GM21447 (cell line): ENCODE measurements at regions not wholly inside any gene's neighbourhood (a gene's known extent, or its start where the extent isn't known, plus 50 kb on each side); places are given as distances from the start of the nearest gene placed in this dataset.
A peak's percentile ranks its signal among the peaks of the same experiment; 100 is the strongest.
"Not testable (repeated sequence)": the region's sequence is repeated elsewhere in the genome, so short reads cannot be mapped to it uniquely, and the experiment has no call there.

ENCODE experiments used
- ATAC-seq: cut with Tn5 transposase; IDR thresholded peaks from one replicate; pipeline ENCODE4 v1.9.1; 2021; ENCODE audit not compliant: unreplicated experiment

- ATAC-seq, result no peak
These were observed 110.7 kb upstream of the GZMB start for GRCh38 chr14:24744641-24745040.

- ATAC-seq, result no peak
These were observed 107.9 kb upstream of the GZMB start for GRCh38 chr14:24741871-24742270.

DNA sequence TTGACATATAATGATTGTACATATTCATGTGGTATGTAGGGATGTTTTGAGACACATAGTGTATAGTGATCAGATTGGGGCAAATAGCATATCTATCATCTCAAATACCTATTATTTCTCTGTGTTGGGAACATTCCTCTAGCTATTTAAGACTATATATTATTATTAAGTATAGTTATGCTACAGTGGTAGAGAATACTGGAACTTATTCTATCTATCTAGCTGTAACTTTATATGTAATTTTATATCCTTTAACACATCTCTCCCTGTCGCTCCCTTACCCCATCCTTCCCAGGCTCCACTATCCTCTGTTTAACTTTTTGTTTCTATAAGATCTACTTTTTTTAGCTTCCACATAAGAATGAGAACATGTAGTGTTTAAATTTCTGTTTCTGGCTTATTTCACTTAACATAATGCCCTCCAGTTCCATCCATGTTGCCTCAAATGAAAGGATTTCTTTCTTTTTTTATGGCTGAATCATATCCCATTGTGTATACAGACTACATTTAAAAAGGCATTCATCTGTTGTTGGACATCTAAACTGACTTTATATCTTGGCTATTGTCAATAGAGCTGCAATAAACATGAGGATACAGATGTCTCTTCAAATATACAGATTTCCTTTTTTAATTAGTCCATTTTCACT lies 102.1 kb upstream of the GZMB start:
- ATAC-seq, result no peak

- ATAC-seq, result no peak
These were observed 101.0 kb upstream of the GZMB start for GRCh38 chr14:24734917-24735500.

DNA sequence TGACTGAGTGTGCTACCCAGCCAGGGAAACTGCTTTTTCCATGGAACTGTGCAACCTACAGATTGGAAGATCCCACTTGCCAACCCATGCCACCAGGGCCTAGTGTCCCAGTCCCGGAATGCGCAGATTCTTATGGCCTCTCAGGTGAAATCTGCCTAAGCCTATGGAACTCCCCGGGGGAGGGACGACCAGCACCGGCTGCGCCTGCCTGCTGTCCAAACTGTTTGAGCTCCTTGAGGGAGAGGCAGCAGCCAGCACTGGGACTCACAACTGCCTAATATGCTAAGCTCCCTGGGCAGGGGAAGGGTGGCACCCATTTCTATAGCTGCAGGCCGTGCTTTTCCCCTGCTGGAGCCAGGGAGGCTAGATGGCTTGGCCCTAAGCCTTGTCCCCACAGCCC lies 92.5 kb upstream of the GZMB start:
- no peak for ATAC-seq

GRCh38 chr14:24725311-24725710 lies 91.3 kb upstream of the GZMB start:
- no peak for ATAC-seq

GRCh38 chr14:24721775-24722174 lies 87.8 kb upstream of the GZMB start:
- ATAC-seq, result no peak

GRCh38 chr14:24715239-24715638 lies 81.2 kb upstream of the GZMB start:
- ATAC-seq, result no peak

- ATAC-seq, result peak; percentile 62
These were observed 79.4 kb upstream of the GZMB start for GRCh38 chr14:24713404-24713803.

- peak; percentile 22 for ATAC-seq
These were observed 78.9 kb upstream of the GZMB start for GRCh38 chr14:24712909-24713308.

- ATAC-seq, result no peak
These were observed 78.4 kb upstream of the GZMB start for GRCh38 chr14:24712374-24712773.

GRCh38 chr14:24710403-24711112 lies 76.6 kb upstream of the GZMB start:
- no peak for ATAC-seq

- no peak for ATAC-seq
These were observed 74.7 kb upstream of the GZMB start for GRCh38 chr14:24708684-24709083.

- no peak for ATAC-seq
These were observed 72.4 kb upstream of the GZMB start for GRCh38 chr14:24706351-24706750.

DNA sequence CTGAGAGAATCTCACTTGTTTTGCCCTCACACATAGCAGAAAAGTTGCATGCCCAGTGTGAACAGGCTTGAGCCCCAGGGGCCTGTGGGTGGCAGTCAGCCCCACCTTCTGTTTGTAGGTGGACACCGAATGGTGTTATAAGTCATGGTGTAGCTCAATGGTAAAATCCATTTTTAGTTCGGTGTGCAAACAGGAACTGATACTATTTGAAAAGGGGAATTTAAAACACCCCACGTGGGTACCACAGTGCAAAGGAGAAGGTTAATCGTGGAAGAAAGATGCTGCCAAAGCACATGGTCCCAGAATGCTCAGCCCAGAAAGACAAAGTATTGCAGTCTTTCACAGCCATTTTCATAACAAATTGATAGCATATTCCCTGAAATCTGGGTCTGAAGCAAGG lies 71.8 kb upstream of the GZMB start:
- peak; percentile 84 for ATAC-seq

GRCh38 chr14:24701062-24701461 lies 67.1 kb upstream of the GZMB start:
- ATAC-seq, result no peak

- no peak for ATAC-seq
These were observed 66.5 kb upstream of the GZMB start for GRCh38 chr14:24700511-24700910.

DNA sequence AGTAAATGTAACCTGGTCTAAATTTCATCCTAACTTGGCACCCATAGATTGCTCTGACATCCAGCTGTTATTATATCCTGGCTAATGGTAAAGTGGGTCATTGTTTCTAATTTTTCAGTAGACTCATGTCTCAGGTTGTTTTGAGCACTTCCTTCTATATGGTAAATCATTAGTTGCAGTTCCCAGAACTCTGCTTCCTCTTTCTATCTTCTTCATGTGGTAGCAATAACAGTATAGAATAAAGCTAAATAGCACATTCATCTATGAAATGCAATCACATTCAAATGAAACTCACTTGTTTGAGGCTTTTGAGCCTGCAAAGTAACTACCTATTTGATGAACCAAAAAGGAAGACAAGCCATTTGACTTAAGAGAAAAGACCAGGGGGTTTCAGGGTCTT lies 65.1 kb upstream of the GZMB start:
- ATAC-seq, result peak; percentile 63

DNA sequence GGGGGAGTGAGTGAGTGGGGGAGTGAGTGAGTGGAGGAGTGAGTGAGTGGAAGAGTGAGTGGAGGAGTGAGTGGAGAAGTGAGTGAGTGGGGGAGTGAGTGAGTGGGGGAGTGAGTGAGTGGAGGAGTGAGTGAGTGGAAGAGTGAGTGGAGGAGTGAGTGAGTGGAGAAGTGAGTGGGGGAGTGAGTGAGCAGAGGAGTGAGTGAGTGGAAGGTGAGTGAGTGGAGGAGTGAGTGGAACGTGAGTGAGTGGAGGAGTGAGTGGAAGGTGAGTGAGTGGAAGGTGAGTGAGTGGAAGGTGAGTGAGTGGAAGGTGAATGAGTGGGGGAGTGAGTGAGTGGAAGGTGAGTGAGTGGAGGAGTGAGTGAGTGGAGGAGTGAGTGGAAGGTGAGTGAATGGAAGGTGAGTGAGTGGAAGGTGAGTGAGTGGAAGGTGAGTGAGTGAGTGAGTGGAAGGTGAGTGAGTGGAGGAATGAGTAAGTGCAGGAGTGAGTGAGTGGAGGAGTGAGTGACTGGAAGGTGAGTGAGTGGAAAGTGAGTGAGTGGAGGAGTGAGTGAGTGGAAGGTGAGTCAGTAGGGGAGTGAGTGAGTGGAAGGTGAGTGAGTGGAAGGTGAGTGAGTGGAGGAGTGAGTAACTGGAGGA lies 62.4 kb upstream of the GZMB start:
- ATAC-seq, result not testable (repeated sequence)

DNA sequence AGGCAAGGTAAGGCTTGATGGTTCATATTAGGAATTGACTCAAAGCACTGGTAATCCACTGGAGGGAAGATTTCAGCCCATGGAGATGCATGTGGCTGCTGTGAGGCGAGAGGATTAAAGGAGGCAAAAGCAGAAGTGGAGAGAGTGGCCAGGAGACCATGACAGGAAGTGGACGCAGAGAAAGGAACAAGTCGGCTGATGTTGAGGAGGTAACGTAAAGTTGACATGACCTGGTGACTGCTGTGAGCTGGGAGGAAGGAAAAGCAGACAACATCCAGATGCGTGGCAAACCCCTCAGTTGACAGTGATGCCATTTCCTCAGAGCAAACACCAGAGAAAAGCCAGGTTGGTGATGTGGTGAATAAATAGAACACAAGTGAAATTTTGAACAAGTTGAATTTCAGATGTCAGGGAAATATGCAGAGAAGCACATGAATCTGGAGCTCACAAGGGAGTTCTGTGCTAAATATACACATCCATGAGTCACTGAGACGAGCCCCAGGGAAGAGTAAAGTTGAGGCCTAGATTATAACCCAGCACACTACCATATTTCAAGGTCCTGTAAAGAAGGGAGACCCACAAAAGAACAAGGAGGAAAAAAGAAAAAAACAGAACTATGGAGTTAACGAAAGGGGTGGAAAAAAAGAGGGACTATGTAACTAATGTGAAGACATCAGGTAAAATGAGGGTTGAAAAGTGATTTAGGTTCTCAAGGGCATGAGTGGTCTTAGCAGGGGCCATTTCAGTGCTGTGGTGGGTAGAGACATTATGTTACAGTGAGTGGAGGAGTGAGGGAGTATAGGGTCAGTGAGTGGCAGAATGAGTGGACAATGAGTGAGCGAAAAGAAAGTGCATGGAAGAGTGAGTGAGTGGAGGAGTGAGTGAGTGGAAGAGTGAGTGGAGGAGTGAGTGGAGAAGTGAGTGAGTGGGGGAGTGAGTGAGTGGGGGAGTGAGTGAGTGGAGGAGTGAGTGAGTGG lies 61.6 kb upstream of the GZMB start:
- ATAC-seq, result peak; percentile 61

DNA sequence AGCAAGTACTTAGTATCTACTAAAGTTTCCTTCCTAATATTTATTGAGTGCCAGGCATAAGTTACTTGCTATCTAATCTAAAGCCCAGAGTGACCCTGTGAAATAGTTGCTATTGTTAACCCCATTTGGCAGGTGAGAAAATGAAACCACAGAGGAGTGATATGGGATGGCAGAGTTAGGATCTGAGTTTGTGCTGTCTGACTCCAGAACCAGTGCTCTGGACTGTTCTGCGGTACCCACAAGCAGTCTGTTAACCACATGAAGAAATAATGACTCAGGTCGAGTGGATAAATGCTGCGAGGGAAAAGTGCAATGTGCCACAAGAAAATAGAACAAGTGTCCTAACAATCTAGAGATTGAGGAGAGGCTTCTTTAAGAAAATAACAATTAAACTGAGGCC lies 60.7 kb upstream of the GZMB start:
- no peak for ATAC-seq
